ENCODE measurements at regions not wholly inside any gene's neighbourhood (a gene's known extent, or its start where the extent isn't known, plus 50 kb on each side); places are given as distances from the start of the nearest gene placed in this dataset.
A peak's percentile ranks its signal among the peaks of the same experiment; 100 is the strongest.
"Not testable (repeated sequence)": the region's sequence is repeated elsewhere in the genome, so short reads cannot be mapped to it uniquely, and the experiment has no call there.

- peak; percentile 85 for DNase-seq
Observed at GRCh38 chr18:78873926-78874500, 105.6 kb upstream of the SALL3 start.

DNA sequence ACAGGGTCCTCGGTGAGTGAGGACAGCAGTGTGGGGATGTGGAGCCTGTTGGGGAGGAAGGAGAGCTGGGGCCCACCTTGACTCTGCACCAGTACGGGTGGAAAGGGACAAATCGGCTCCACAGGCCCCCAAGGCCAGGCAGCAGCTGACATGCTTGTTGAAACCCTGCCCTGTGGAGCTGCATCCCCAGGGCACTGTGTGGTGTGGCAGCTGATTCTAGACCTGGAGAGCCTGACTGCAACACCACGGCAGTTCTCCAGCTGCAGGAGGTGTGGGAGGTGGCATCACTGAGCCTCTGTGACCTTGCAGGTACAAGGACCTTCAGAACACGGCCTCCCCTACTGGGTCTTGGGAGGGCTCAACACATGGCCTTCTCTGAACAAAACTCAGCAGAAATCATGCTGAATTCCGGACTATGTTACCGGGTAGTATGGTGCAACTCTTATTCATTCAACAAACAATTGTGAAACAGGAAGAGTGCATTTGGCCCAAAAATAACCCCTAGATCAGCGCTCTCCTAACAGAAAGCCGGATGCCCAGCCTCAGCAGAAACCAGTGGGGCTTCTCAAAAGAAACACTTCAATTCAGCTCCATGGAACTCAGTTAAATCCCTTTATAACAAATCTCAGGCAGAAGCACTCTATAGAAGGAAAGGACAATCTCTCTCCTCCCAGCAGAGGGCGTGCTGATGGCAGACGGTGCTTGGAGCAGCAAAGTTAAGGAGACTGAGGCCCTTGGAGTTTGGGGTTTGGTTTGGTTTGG is 104.4 kb upstream of the SALL3 start:
- DNase-seq, result no peak

DNA sequence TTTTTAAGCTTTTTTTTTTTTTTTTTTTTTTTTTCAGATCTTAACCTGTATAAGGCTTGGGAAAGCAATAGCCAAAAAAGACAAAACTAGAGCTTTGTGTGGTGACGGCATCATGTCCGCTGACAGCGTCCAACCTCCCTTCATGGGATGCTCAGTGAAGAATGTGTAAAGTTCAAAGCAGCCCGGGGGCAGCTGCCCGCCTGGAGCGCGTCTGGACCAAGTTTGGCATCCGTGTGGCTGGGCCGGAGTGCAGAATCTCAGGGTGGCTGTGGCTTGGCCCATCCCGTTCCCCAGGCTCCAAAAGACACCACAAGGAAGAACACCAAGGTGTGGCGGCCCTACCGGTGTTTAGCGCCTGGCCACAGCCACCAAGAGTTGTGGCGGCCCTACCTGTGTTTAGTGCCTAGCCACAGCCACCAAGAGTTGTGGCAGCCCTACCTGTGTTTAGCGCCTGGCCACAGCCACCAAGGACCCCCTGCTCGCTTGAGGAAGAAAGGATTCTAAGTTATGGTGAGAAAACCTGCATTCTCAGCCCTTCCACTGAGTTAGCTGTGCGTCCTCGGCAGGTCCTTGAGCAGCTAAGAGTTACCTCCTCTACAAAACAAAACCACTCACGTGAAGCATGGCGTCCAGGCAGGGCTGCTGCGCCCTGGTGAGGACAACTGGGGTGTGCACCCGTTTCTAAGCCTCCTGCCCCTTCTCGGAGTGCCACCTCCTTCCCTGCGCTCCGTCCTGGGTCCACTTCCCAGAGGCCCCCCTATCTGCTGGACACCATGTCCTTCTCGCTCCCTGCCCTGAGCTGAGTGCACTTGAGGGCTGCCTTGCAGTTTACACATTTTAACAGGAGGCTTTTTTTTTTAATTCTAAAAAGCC is 103.6 kb upstream of the SALL3 start:
- no peak for DNase-seq

GRCh38 chr18:78876868-78877267 is 102.8 kb upstream of the SALL3 start:
- peak; percentile 27 for DNase-seq

DNA sequence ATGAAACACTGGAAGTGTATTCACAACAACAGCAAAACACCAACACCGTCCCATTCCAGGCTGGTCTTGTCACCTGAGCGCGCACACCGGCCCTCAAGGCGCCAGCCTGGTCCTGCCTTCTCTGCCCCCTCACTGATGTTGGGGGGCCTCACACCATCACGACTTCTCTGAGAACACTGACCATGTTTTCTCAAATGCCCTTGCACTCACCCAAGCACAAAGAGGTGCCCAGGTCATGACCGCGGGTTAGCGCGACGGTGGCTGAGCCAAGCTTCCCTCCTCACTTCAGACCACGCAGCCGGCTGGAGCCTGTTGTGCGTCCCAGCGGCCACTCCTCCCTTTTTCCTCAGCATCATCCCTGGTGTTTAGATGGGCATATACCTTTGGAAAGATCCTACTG is 101.3 kb upstream of the SALL3 start:
- DNase-seq, result no peak

GRCh38 chr18:78879072-78879883 is 100.3 kb upstream of the SALL3 start:
- DNase-seq, result not testable (repeated sequence)

DNA sequence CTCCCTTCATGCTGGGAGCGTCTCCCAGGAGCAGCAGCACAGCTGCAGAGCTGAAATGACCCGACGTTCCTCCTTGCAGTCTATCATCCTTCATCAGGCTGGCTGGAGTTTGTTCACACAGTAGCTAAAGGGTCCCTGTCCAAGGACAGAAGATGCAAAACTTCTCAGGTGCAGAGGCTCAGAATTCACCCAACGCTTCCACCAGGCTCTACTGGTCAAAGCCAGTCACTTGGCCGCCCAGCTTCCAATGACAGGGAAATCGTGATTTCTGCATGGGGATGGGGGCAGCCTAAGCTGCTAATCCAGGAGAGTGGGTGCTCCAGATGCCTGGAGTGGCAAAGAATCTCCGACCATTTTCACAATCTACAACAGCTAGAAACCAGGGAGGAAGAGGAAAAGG is 97.0 kb upstream of the SALL3 start:
- no peak for DNase-seq

GRCh38 chr18:78883501-78883900 is 96.1 kb upstream of the SALL3 start:
- no peak for DNase-seq

- no peak for DNase-seq
Observed at GRCh38 chr18:78884502-78884901, 95.1 kb upstream of the SALL3 start.

DNA sequence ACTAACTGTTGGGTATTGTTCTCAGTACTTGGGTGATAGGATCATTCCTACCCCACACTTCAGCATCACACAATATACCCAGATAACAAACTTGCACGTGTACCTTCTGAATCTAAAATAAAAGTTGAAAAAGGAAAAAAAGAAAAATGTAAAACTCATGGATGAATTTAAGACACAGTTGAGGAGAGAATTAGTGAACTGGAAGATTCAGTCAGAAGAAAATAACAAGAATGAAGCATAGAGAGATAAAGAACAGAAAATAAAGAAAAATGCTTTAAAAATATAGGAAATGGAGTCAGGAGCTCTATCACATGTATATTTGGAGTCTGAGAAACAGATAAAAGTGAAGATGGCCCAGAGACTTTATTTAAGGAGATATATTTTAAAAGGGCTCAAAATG is 90.4 kb upstream of the SALL3 start:
- DNase-seq, result no peak

- no peak for DNase-seq
Observed at GRCh38 chr18:78890388-78890787, 89.2 kb upstream of the SALL3 start.

DNA sequence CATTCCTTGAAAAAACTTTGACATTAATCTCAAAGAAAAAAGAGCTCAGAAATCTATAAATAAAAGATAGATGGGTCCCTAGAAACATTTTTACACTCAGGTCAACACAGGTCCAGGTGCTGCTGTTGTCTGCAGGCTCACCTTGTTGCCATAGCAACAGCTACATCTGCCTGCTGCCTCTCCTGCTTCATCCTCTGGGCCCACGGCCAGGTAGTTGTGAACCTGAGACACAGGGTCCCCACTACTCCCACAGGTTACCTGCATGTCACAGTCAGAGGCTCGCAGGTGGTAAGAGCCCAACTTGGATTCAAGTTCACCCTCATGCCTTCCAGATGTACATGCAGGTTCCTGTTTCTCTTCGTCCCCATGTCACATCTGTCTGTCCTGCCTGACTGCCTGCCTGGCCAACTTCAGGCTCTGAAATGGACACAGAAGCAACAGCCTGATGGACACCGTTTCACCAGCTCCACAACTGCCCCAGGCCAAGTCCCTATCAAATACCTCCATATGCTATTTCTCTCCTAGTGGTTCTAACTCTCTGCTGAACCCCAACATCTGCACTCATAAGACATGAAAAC is 88.3 kb upstream of the SALL3 start:
- DNase-seq, result no peak

DNA sequence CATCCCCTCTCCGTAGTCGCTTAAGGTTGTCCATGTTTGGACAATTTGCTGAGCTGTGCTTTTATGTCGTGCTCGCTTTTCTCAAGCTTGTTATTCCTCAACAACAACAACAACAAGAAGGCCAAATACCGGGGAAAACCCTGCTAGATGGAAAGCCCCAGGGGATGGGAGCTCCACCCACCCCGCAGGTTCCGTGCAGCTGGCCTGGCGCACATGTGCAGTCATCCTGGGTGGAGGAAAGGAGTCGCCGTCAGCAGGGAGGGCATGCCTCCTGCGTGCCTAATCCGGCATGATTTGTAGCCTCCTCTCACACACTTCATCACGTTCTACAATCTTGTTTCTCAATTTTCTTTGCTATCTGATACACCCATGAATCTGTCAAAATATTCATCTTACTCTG is 87.4 kb upstream of the SALL3 start:
- DNase-seq, result no peak

- no peak for DNase-seq
Observed at GRCh38 chr18:78892721-78893120, 86.9 kb upstream of the SALL3 start.

DNA sequence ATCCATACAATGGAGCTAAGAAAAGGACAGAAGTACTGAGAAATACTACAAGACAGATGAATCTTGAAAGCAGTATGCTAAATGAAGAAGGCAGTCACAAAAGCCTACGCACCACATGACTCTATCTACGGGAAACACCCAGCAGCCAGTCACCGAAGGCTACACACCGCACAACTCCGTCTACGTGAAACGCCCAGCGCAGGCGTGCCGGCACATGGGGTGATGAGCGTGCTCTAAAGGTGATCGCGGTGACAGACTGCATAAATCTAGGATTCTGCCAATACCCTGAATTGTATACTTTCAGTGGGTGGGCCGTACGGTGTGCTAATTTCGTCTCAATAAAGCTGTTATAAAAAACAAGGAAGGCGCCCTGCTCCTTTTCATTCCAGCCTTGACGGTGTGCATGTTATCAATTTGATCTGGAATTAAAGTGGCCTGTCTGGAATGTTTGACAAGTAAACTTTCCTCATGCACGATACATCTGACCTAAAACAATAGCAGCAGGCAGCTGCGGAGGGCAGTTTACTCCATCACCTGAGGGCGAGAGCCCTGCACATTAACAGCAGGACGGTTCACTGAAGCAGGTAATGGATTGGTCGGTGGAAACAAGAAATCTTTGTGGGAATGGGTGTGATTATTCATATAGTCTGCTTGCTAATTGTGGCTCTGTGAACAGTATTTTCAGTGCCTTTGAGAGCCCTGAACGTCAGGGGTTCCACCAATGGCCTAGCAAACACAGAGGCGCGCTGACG is 86.2 kb upstream of the SALL3 start:
- no peak for DNase-seq

GRCh38 chr18:78894033-78894305 is 85.6 kb upstream of the SALL3 start:
- DNase-seq, result no peak

- no peak for DNase-seq
Observed at GRCh38 chr18:78895207-78896001, 84.2 kb upstream of the SALL3 start.

GRCh38 chr18:78896111-78896905 is 83.3 kb upstream of the SALL3 start:
- DNase-seq, result no peak

GRCh38 chr18:78898066-78898465 is 81.6 kb upstream of the SALL3 start:
- DNase-seq, result no peak

DNA sequence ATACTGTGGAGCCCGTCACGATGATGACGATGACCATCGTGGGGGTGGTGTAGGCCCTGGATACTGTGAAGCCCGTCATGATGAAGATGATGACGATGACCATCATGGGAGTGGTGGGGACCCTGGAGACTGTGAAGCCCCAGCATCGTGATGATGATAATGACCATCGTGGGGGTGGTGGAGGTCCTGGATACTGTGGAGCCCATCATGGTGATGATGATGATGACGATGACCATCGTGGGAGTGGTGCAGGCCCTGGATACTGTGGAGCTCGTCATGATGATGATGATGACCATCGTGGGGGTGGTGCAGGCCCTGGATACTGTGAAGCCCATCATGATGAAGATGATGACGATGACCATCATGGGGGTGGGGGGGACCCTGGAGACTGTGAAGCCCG is 81.0 kb upstream of the SALL3 start:
- DNase-seq, result no peak
